Fibroblast of skin of abdomen (primary cell): ENCODE measurements at regions not wholly inside any gene's neighbourhood (a gene's known extent, or its start where the extent isn't known, plus 50 kb on each side); places are given as distances from the start of the nearest gene placed in this dataset.

ENCODE experiments used
- DNase-seq: peaks from one replicate; pipeline ENCODE4 v3.0.0-alpha.2; 2013

GRCh38 chr17:12537436-12537835 is 128.3 kb upstream of the MYOCD start:
- no peak for DNase-seq

GRCh38 chr17:12538003-12538402 is 127.7 kb upstream of the MYOCD start:
- no peak for DNase-seq

DNA sequence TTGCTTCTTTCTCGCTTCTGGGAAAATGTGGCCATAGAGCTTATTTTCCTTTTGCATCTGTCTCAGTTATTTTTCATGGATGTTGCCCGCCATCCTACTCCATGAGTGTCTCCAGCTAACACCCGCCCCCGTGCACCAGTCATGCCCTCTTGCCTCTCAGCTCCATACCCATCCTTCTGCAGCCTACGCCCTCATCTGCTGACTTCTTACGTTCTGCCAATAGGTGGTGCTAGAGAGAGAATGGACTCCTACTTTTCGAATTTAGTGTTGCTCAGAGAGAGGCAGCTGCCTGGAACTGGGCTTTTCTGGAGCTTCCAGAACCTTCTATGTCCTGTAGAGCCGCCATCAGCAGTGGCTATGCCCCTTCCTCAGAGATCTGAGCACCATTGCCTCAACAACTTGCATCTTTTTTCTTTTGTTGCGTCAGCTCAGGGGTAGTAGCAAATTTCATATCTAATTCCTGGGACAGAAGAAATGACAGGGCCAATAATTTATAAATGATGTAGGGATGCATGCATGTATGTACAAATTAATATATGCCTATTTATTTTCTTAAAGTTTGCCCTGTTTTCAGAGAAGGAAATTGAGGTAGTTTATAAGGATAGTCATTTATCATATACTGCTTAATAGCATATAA is 119.7 kb upstream of the MYOCD start:
- DNase-seq, result peak; percentile 51

DNA sequence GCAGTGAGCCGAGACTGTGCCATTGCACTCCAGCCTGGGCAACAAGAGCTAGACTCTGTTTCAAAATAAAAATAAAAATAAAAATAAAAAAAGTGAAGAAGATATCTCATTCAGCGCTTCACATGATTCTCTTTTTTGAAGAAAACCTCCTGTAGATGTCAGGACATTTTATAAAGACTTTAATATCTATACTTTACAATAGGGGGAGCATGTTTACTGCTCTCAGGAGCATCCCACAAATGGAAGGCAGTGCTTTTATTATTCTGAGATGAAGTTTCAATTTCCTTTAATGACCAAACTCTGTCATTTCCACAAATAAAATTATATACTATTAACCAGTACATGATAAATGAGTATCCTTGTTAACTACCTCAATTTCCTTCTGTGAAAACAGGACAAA is 118.7 kb upstream of the MYOCD start:
- no peak for DNase-seq

- DNase-seq, result peak; percentile 51
These were observed 117.9 kb upstream of the MYOCD start for GRCh38 chr17:12547831-12548230.

DNA sequence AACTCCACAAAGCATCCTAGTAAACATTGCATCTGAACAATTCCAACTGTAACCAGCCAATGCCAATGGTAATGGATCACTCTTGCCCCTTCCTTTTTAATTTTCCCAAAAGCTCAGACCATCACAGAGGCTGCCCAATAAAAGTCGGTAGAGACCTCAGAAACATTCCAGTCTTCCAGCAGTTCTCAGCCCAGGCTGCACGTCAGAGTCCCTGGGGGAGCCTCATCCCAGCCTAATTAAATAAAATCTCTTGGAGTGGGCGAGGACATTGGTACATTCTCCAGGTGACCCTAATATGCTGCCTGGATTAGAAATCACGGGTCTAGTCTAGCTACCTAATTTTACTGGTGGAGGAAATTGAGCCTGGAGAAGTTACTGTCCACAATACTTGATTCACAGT is 117.1 kb upstream of the MYOCD start:
- no peak for DNase-seq

DNA sequence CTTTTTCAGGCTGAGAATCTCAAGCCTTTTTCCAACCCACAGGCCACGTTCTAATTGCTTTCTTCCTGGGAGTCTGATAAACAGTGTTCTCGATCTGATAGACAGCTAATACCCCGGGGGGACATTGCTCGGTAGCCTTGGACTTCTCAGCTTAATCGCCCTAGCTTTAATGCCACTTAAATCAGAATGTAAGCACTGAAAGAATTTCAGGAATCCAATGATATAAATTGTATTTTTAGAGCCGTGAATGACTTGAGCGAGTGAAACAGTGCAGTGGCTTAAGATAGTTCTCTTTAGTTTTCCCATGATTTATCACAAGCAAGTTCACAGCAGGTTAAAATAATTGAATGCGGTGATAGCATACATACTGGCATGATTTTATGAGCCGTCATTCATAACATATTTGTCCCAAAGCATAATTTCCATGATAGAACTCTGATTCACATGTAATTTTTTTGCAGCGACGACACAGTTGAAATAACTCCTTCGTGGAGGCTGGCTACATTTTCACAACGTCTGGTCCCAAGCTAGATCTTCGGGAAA is 116.1 kb upstream of the MYOCD start:
- peak; percentile 77 for DNase-seq

DNA sequence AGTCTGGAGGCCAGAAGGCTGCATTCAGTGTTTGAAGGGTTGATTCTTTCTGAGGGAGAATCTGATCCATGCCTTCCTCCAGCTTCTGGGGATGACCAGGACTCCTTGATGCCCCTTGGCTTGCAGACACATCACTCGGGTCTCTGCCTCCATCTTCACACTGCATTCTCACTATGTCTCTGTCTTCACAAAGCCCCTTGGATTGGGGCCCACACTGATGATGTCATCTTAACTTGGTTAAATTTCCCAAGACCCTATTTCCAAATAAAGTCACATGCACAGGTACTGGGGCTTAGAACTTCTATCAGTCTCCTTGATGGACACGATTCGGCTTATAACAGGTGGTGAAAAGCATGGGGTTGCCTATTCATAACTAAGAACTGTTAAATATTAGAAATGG is 112.1 kb upstream of the MYOCD start:
- DNase-seq, result no peak

DNA sequence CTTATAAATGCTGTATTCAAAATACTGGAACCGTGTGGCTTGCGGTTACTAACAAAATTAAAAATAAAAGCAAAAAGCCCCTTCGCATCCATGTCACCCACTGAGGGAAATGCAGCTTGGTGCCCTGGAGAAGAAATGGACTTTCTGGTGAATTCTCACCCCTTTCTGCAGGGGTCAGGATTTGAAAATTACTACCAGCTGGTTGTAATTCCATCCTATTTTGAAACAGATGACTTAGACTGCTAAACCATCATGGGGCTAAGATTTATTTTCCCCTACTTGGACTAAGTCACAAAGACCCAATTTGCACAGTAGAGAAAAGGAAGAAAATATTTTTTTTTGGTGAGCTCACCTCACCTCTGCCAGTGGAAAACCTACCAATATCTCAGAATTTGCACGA is 111.4 kb upstream of the MYOCD start:
- DNase-seq, result peak; percentile 30

DNA sequence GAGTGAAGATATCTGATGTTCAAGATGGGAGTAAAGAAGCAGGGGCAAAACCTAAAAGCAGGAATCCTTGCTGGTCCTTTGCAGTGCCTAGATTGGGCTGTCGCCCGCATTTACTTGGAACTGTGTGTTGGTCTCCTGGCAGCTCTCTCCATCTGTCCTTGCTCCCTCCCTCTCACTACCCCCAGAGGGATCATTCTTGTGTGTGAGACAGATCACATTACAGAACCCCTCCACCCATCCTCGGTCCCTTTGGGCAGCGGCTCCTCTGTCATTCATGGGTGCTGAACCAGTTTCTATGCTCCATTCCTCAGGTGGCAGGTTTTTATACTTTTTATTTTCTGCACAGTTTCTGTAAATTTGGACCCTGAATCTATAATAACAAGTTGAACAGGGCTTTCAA is 99.4 kb upstream of the MYOCD start:
- no peak for DNase-seq

DNA sequence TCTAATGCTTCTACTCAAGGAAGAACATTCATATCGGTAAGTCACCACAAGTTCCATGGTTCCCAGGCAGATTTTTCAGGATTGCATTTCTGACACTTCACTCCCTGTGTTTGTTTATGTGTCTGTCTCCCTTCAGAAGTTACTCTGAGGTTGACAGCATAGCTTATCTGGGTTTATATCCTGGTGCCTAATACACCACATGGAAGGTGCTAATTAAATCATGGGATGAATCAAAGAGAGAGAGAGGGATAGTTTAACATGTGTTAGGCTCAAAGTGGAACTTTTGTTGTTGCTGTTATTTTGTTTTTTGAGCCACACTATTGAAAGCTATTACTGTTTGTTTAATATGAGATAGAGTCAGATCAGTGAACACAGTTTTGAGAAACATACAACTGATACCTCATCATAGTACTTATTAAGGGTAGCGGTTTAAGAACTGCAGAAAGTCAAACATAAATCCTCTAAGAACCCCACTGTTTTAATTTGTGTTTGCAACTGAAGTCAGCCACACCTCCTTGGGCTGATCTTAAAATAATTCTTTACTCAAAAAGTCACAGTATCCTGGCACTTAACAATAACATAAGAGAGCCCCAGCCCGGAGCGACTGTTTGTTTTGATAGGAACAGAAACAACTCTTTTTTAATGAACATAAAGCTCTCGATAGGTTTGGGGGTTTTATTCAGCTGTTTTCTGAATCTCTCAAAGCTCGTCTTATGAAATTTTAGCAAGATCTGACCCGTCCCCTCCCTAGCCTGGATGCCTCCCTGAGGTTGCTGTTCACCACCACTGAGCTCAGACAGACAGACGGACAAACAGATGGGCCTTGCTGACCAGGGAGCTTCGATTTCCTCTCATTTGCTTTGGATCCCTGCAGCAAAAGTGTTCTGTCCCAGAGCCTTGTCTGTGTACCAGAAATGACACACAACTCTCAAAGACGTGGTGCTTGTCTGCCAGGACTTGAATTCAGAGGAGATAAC is 98.3 kb upstream of the MYOCD start:
- no peak for DNase-seq

DNA sequence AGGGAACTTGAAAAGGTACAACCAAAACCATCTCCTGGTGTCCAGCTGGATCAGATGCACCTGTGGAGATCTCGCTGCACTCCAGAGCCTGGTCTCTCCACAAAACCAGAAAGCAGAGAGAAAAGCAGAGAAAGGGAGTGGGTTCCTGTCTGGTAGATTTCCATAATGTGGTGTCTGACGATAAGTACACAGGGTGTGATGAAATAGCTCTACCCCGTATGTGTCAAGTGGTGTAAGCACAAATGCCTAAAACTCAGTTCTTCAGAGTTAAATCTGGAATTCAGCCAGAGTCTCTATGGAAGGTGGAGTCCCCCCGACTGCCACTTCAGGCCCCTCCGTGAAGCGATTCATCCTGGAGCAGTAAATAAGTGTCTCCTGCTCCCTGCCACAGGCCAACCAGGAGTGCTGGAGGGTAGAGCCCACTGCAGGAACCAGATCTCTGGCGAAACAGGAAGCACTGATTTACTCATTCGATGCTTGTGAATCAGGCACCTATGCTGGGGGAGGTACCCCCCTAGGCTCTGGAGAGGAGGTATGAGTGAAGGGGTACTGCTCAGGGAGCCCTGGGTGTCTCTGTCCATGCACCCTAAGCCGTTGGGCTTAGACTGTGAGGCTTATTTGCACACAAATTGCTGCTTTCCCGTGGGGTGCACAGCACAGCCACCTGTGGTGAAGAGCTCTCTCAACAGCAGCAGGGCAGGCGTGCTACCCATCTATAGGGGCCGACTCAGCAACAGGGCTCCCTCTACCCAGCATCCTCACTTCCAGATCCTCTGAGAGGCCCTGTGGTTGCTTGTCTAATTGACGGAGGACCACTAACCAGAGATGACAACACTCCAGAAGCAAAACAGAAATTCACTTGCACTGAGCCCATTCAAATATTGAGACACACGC is 97.1 kb upstream of the MYOCD start:
- DNase-seq, result no peak

DNA sequence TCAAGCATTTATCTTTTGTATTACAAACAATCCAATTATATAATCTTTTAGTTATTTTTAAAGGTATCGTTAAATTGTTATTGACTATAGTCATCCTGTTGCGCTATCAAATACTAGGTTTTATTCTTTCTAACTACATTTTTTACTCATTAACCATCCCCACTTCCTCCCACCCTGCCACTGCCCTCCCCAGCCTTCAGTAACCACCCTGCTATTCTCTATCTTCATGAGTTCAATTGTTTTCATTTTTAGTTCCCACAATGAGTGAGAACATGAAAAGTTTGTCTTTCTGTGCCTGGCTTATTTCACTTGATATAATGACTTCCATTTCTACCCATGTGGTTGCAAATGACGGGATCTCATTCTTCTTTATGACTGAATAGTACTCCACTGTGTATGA is 94.1 kb upstream of the MYOCD start:
- no peak for DNase-seq

DNA sequence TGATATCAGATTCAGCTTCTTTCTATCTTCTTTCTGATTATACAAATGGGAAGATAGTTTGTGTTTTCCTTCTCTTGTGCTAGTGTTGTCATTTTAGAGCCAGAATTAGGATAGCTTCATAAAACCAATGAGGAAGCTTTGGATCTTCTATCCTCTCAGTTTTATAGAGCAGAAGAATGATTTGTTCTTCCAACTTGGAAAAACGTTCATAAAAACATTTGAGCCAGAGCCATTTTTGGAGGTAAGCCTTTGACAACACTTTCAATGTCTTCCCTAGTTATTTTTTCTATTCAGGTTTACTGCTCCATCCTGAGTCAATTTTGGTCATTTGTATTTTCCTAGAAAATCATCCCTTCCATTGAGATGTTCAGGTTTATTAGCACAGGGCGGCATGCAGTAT is 91.2 kb upstream of the MYOCD start:
- no peak for DNase-seq

DNA sequence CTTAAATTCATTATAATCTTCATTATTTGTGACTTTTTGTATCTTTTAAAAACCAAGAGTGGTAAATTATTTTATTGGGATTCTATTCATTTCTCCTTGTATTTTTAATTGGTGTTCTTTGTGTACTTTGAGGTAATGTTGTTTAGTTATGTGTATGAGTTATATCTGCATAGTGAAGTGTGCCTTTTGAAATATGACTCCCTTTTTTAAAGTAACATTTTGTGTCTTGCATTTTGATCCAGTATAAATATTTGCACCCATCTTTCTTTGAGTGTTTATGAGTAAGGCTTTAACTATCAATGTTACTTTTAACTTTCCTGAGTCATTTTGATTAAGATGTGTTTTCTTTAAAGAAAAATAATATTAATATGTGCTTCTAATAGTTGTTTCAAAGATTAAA is 90.0 kb upstream of the MYOCD start:
- DNase-seq, result no peak

DNA sequence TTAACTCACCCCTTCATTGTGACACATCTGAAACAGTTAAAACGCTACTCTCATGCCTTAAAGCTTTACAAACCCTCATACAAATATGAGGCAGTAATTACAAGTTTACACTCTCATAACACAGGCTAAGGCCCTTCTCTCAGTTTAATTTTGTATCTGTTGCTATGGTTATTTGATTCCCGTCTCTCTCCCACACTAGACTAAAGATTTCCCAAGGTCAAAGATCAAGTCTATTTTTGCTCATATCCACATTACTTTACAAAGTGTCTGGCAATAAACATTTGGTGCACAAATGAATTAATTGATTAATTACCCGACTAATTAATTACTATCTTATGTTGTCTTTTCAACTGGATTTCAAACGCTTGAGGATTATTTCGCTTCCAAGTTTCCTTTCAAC is 86.4 kb upstream of the MYOCD start:
- no peak for DNase-seq

GRCh38 chr17:12580640-12581039 is 85.0 kb upstream of the MYOCD start:
- no peak for DNase-seq

DNA sequence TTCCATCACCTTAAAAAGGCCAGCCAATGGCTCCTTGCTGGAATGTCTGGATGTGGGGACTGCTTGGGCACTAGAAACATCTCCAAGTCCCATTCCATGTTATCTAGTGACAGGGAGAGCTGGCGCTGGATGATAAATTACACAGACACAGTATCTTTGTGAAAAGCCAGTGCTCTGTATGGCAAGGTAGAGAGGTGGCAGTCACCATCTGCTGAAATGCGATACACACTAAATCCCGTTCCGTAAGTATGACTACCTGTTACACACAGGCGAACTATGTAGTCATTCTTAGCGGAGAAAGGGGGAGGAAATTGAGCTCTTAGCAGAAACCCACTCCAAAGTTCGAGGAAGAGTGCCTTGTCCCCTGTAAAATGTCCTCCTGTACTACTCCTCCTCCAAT is 81.0 kb upstream of the MYOCD start:
- DNase-seq, result no peak

- no peak for DNase-seq
These were observed 77.2 kb upstream of the MYOCD start for GRCh38 chr17:12588531-12588930.

DNA sequence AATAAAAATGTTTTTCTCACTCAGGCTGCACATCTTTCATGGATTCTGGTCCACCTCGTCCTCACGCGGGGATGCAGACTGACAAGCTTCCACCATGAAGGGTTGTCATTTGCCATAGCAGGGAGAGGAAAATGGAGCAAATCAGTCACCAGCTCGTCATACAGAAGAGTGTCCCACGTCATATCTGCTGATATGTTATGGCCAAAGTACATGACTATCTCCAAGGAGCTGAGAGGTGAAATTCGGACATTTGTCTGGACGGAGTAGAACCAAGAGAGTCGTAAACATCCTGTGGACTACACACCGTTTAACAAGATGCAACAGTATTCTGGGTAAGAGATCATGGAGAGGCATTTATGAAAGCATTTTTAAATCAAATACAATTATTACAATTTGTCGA is 75.3 kb upstream of the MYOCD start:
- DNase-seq, result no peak

GRCh38 chr17:12591021-12591735 is 74.5 kb upstream of the MYOCD start:
- no peak for DNase-seq

DNA sequence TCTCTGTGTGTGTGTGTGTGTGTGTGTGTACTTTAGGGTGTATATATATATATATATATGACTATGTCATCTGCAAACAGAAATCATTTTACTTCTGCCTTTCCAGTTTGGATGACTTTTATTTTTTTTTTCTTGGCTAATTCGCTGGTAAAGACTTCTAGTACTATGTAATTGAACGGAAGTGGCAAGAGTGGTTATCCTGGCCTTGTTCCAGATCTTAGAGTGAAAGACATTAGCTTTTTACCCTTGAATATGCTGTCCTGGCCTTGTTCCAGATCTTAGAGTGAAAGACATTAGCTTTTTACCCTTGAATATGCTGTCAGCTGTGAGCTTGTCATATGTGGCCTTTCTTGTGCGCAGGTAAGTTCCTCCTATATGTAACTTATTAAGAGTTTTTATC is 72.7 kb upstream of the MYOCD start:
- DNase-seq, result peak; percentile 22
